Stimulated activated CD4-positive, alpha-beta T cell treated with anti-CD3 and anti-CD28 coated beads, Interleukin-4, amount 100 ng/mL, for 48 hours (primary cell): ENCODE measurements at regions not wholly inside any gene's neighbourhood (a gene's known extent, or its start where the extent isn't known, plus 50 kb on each side); places are given as distances from the start of the nearest gene placed in this dataset.

Experiments used
- DNase-seq, 2 donors: peaks; one replicate each; pipeline ENCODE4 v3.0.0-alpha.2; 2020; ENCODE audit warnings: low read depth in 2 of 2

- DNase-seq, result no peak
Measured at GRCh38 chr16:55221836-55222235, 102.2 kb upstream of the IRX6 start.

DNA sequence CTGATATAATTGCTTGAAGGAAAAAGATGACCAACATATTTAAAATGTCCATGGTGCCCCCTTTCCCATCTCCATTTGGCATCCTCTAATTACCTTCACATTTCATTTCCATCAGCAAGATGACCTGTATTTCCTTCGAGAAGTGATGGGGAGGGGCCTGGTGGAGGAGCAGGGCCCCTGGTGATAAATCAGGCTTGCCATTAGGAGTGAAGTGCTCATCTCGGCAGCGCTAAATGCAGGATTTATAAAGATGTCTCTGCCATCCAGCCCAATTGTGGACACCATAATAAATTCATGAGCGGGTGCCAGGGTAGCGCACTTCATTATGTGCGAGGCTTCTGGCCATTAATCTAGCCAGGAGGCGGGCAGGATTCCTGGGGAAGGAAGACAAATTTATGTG is 101.5 kb upstream of the IRX6 start:
- no peak for DNase-seq

- DNase-seq, result no peak
Measured at GRCh38 chr16:55225972-55226542, 97.9 kb upstream of the IRX6 start.

DNA sequence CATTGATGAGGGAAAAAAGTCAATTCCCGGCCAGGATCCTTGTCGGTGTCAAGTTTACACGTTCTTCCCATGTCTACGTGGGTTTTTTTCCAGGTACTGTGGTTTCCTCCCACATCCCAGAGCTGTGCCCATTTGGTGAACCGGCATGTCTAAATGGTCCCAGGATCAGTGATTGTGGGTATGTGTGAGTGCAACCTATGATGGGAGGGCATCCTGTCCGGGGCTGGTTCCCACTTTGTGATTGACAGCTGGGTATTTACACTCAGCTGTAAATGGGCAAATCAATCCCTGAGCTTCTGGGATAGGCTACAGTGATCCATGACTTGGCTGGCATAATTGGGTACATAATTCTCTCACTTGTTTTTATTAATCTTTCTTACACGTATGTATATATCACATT is 91.2 kb upstream of the IRX6 start:
- DNase-seq, result no peak

- DNase-seq, result no peak
Measured at GRCh38 chr16:55233464-55233863, 90.5 kb upstream of the IRX6 start.

- DNase-seq, result no peak
Measured at GRCh38 chr16:55236655-55237054, 87.3 kb upstream of the IRX6 start.

DNA sequence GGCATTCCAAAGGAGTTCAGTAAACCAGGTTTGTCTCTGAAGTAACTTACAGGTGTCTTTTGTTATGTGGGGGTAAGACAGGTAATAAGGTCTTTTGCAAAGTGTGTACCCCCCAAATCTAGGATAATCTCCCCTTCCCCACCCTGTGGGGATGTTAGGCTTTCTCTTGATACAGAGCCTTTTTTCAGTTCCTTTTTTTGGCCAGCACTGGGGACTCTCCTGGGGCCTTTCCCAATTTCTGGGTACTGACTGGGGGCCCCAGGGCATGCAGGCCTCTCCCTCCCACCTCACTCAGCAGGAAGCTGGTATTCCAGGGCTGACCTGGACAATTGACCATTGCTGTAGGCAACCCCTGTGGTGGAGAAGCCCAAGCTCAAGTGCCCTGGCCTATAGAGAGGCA is 84.3 kb upstream of the IRX6 start:
- DNase-seq, result no peak

- DNase-seq, result no peak
Measured at GRCh38 chr16:55240888-55241287, 83.1 kb upstream of the IRX6 start.

DNA sequence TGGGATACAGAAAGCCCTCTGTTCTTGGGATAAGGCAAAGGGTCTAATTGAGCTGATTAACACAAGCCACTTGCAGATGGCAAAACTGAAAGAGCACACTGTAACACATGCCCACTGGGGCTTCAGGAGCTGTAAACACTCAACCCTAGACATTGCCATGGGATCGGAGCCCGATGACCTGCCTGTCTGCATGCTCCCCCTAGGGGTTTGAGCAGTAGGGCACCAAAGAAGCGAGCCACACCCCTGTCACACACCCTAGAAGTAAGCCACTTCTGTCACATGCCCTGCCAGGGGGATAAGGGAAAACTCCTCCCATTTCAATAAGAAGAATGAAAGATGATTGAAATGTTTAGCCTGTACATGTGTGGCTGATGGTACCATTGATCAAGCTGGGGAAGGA is 81.3 kb upstream of the IRX6 start:
- no peak for DNase-seq

DNA sequence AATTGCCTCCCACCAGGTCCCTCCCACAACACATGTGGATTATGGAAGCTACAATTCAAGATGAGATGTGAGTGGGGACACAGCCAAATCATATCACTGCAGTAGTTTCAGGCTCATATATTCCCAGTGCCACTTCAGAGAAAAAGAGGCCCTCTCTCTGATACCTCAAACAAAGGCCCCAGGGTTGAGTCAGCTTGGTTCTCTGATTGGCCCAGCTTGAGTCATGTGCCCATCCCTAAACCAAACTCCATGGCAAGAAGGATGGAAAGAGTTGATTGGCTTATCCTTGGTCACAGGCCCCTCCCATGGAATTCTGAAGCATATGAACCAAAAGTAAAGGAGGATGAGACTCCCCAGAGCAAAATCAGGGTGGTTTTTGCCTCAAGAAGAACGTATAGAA is 75.9 kb upstream of the IRX6 start:
- DNase-seq, result no peak

- DNase-seq, result no peak
Measured at GRCh38 chr16:55248494-55248893, 75.5 kb upstream of the IRX6 start.

GRCh38 chr16:55249361-55249760 is 74.6 kb upstream of the IRX6 start:
- DNase-seq, result no peak

DNA sequence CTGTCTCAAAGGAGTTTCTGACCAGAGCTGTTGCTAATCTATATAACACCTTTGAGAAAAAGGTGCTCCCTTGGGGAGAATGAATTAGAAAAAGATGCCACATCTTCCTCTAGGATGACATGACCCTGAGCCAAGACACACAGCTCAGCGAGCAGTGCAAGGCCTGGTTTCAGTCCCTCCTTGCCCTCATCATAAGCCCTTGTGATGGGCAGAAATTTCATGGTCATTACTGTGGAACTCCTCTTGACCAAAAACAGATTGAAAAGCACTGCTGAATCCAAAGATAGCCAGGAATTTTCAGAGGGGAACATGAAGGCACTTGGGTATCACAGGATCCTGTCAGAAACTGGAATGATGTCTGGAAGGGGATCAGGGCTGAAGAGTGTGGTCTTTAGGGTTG is 74.1 kb upstream of the IRX6 start:
- DNase-seq, result no peak

DNA sequence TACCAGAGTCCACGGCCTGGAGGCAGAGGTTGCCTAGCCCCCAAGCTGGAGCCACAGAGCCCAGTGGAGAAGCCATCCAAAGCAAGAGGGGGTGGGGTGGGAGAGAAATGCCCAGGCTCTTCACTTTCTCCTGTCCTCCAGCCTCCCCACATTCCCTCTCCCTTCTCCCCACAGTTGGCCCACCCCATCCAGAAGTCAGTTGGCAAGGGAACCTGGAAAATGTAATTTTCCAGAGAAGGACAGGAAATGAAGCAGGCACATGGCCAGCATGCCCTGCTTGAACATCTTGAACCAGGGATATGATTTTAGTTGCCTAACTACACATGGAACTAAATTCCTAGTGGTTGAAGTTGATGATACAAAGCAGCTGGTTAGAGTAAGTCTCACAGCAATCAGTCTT is 73.3 kb upstream of the IRX6 start:
- no peak for DNase-seq

GRCh38 chr16:55251151-55251550 is 72.9 kb upstream of the IRX6 start:
- no peak for DNase-seq

- DNase-seq, result no peak
Measured at GRCh38 chr16:55252577-55252976, 71.4 kb upstream of the IRX6 start.

- no peak for DNase-seq
Measured at GRCh38 chr16:55253987-55254386, 70.0 kb upstream of the IRX6 start.

GRCh38 chr16:55255733-55256282 is 68.2 kb upstream of the IRX6 start:
- no peak for DNase-seq

DNA sequence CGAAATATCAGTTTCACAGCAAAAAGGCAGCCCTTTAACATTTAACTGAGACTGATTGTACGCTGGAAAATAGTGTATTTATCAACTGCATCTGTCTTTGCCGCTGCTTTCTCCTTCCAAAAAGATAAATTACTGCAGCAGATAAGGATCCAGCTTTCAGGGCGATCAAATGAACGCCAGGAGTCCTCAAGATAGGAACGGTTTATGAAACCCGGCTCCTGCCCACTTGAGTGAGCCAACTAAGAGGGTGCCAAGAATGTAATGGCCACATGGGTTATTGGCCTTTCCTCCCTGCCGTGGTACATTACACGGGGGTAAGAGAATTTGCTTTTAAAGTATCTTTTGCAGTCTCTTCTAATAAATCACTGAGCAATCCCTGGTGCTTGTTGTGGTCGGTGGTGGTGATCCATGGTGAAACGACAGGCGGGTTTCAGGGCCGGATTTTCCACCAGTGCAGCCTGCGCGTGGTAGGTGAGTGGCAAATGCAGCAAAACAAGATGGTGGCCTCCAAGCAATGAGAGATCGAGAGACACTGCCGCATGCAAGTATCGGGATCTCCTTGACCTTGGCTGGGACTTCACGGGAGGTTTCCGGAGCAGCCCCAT is 67.5 kb upstream of the IRX6 start:
- DNase-seq, result no peak

GRCh38 chr16:55257966-55258613 is 65.9 kb upstream of the IRX6 start:
- peak; percentile 32 to 57 for DNase-seq

DNA sequence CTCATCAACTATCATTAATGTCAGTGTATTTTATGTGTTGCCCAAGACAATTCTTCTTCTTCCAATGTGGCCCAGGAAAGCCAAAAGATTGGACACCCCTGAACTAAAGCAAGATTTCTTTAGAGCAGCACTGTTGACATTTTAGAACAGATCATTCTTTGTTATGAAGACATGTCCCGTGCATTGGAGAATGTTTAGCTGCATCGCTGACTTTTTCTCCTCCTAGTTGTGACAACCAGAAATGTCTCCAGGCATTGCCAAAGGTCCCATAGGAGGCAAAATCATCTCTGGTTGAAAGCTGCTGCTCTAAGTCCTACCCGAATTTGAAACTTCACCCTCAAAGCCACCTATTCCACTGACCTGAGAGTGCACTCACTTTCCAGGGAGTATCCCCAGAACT is 62.7 kb upstream of the IRX6 start:
- no peak for DNase-seq

- no peak for DNase-seq
Measured at GRCh38 chr16:55263271-55264250, 60.4 kb upstream of the IRX6 start.
